ENCODE measurements at regions not wholly inside any gene's neighbourhood (a gene's known extent, or its start where the extent isn't known, plus 50 kb on each side); places are given as distances from the start of the nearest gene placed in this dataset.

DNA sequence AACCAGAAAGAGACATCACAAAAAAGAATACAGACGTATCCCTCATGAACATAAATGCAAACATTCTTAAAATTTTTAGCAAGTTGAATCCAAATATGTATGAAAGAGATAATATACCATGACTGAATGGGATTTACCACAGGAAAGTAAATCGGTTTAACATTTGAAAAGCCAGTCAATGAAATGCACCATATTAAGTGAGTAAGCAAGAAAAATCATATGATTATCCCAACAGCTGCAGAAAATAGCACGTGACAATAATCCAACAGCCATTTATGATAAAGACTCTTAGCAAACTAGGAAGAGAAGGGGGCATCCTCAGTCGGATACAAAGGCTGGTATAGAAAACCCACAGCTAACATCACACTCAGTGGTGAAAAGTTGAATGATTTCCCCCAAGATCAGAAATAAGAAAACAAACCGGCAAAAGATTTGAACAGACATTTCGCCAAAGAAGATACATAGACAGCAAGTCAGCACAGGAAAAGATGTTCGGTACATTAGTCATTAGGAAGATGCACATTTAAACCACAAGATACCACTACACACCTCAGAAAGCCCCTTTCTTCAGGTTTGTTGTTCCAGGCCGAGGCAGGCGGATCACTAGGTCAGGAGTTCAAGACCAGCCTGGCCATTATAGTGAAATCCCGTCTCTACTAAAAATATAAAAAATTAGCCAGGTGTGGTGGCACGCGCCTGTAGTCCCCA lies 144.3 kb downstream of the INHBB start:
- intact Hi-C loops (cut with micrococcal nuclease): no loop called here
- Mint-ChIP-seq H3K27ac (no peak overlapping the region), H3K36me3 (ENCODE audit: low read depth) (no peaks in the 10 kb centered on the region), H3K27me3 (peaks cover 3% of the 10 kb centered on the region), H3K4me3 (no peak overlapping the region), H3K9me3 (no peaks in the 10 kb centered on the region), H3K4me1 (no peaks in the 10 kb centered on the region)
- ATAC-seq (ENCODE audit: low read depth) (no peak), DNase-seq (no peak)
- CTCF ChIA-PET: no interaction called here
- POLR2A ChIA-PET: no interaction called here
- TF ChIP-seq, protein P1, sequence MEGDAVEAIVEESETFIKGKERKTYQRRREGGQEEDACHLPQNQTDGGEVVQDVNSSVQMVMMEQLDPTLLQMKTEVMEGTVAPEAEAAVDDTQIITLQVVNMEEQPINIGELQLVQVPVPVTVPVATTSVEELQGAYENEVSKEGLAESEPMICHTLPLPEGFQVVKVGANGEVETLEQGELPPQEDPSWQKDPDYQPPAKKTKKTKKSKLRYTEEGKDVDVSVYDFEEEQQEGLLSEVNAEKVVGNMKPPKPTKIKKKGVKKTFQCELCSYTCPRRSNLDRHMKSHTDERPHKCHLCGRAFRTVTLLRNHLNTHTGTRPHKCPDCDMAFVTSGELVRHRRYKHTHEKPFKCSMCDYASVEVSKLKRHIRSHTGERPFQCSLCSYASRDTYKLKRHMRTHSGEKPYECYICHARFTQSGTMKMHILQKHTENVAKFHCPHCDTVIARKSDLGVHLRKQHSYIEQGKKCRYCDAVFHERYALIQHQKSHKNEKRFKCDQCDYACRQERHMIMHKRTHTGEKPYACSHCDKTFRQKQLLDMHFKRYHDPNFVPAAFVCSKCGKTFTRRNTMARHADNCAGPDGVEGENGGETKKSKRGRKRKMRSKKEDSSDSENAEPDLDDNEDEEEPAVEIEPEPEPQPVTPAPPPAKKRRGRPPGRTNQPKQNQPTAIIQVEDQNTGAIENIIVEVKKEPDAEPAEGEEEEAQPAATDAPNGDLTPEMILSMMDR (IDR thresholded peaks at IDR 0.05): no peak

DNA sequence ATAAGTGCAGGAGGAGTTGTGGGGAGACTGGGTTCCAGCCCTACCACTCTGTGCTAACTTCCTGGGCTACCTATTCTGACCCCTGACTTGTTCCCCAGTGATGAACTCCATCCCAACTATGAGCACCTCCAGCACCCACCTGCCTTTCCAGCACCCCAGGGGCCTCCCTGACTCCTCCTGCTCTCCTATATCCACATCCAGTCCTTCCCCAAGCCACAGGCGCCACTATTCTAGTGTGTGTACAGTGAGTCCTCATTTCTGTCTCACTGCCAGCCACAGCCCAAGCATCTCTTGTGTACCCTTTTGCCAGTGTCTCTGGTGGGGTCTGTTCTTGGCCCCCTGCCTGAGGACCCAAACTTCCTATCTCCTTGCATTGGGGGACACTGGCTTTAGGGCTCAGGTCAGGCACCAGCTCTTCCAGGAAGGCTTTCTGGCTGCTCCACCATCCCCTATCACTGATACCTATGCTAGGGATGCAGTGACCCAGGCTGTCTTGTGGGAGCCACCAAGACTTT lies 145.2 kb downstream of the INHBB start:
- no peaks in the 10 kb centered on the region for H3K36me3 Mint-ChIP-seq (ENCODE audit: low read depth)
- H3K9me3 Mint-ChIP-seq: no peaks in the 10 kb centered on the region
- ATAC-seq (ENCODE audit: low read depth) (no peak), DNase-seq (no peak)
- H3K4me1 Mint-ChIP-seq: no peaks in the 10 kb centered on the region
- no peak overlapping the region for H3K27ac Mint-ChIP-seq
- CTCF ChIA-PET: no interaction called here
- TF ChIP-seq, protein P1 (IDR thresholded peaks at IDR 0.05): no peak
- H3K4me3 Mint-ChIP-seq: no peak overlapping the region
- POLR2A ChIA-PET: no interaction called here
- peaks cover 3% of the 10 kb centered on the region for H3K27me3 Mint-ChIP-seq
- intact Hi-C loops (cut with micrococcal nuclease): no loop called here

- no peaks in the 10 kb centered on the region for H3K36me3 Mint-ChIP-seq (ENCODE audit: low read depth)
- no peak for ATAC-seq (ENCODE audit: low read depth)
- TF ChIP-seq, protein P1 (IDR thresholded peaks at IDR 0.05): no peak
- no peak overlapping the region for H3K27ac Mint-ChIP-seq
- CTCF ChIA-PET: no interaction called here
- peaks cover 3% of the 10 kb centered on the region for H3K27me3 Mint-ChIP-seq
- POLR2A ChIA-PET: no interaction called here
- intact Hi-C loops (cut with micrococcal nuclease): no loop called here
- no peaks in the 10 kb centered on the region for H3K4me1 Mint-ChIP-seq
- no peak for DNase-seq
- no peaks in the 10 kb centered on the region for H3K9me3 Mint-ChIP-seq
- no peak overlapping the region for H3K4me3 Mint-ChIP-seq
These were observed 147.3 kb downstream of the INHBB start for GRCh38 chr2:120493231-120493630.

DNA sequence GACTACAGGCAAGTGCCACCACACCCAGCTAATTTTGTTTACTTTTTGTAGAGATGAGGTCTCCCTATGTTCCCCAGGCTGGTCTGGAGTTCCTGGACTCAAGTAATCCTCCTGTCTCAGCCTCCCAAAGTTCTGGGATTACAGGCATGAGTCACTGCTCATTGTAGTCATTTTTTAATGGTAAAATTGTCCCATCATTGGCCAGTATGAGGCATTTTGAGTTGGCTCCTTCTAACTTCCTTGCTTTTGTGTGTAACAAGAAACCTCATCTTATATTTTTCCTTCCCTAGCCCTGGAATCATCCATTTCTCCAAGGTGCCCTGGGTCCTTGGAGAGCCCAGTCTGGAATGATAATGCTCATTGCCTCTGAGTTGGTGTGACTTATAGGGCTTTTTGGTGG lies 148.5 kb downstream of the INHBB start:
- Mint-ChIP-seq H3K4me1 (no peaks in the 10 kb centered on the region), H3K36me3 (ENCODE audit: low read depth) (no peaks in the 10 kb centered on the region), H3K4me3 (no peak overlapping the region), H3K27me3 (peaks cover 4% of the 10 kb centered on the region), H3K27ac (no peak overlapping the region), H3K9me3 (no peaks in the 10 kb centered on the region)
- TF ChIP-seq, protein P1 (IDR thresholded peaks at IDR 0.05): no peak
- ChIA-PET POLR2A (no interaction called here), CTCF (no interaction called here)
- no peak for DNase-seq
- no peak for ATAC-seq (ENCODE audit: low read depth)
- intact Hi-C loops (cut with micrococcal nuclease): no loop called here

GRCh38 chr2:120495586-120495985 lies 149.7 kb downstream of the INHBB start:
- TF ChIP-seq, protein P1 (IDR thresholded peaks at IDR 0.05): no peak

More at GRCh38 chr2:120495586-120495985, 149.7 kb downstream of the INHBB start:
- no peak for DNase-seq
- Mint-ChIP-seq H3K4me1 (no peaks in the 10 kb centered on the region), H3K27me3 (peaks cover 3% of the 10 kb centered on the region), H3K4me3 (no peak overlapping the region), H3K36me3 (ENCODE audit: low read depth) (no peaks in the 10 kb centered on the region), H3K27ac (no peak overlapping the region), H3K9me3 (no peaks in the 10 kb centered on the region)
- ChIA-PET CTCF (no interaction called here), POLR2A (no interaction called here)
- intact Hi-C loops (cut with micrococcal nuclease): no loop called here
- ATAC-seq (ENCODE audit: low read depth): no peak

Data from activated B cell treated with CpG ODN at 0.5 μM for 24 hours (primary cell).